ENCODE measurements at regions not wholly inside any gene's neighbourhood (a gene's known extent, or its start where the extent isn't known, plus 50 kb on each side); places are given as distances from the start of the nearest gene placed in this dataset.

DNA sequence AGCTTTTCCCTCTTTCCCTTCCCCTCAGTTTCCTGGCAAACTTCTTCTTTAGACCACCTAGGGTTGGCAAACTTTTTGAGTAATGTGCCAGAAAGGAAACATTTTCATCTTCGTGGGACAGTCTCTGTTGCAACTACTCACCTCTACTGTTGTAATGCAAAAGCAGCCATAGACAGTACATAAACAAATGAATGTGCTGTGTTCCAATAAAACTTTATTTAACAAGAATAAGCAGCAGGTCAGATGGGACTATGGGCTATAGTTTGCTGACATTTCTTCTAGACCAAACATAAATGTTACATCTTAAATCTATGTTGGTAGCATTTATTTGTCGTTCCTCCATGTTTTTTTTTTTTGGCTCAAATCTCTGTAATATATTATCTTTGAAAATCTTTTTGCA lies 552.4 kb downstream of the EDEM1 start:
- Histone ChIP-seq H3K4me1 (no peaks in the 10 kb centered on the region), H3K9me3 (no peaks in the 10 kb centered on the region), H3K4me3 (ENCODE audit: low read depth, low read length) (no peak overlapping the region), H3K36me3 (no peaks in the 10 kb centered on the region), H3K27me3 (no peaks in the 10 kb centered on the region)
- TF ChIP-seq, protein P1, sequence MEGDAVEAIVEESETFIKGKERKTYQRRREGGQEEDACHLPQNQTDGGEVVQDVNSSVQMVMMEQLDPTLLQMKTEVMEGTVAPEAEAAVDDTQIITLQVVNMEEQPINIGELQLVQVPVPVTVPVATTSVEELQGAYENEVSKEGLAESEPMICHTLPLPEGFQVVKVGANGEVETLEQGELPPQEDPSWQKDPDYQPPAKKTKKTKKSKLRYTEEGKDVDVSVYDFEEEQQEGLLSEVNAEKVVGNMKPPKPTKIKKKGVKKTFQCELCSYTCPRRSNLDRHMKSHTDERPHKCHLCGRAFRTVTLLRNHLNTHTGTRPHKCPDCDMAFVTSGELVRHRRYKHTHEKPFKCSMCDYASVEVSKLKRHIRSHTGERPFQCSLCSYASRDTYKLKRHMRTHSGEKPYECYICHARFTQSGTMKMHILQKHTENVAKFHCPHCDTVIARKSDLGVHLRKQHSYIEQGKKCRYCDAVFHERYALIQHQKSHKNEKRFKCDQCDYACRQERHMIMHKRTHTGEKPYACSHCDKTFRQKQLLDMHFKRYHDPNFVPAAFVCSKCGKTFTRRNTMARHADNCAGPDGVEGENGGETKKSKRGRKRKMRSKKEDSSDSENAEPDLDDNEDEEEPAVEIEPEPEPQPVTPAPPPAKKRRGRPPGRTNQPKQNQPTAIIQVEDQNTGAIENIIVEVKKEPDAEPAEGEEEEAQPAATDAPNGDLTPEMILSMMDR (IDR thresholded peaks at IDR 0.05; ENCODE audit: low read depth, low read length): no peak
- DNase-seq: no peak

- H3K4me1 ChIP-seq: no peaks in the 10 kb centered on the region
- DNase-seq: no peak
- TF ChIP-seq, protein P1 (IDR thresholded peaks at IDR 0.05; ENCODE audit: low read depth, low read length): no peak
- H3K4me3 ChIP-seq (ENCODE audit: low read depth, low read length): no peak overlapping the region
- no peaks in the 10 kb centered on the region for H3K36me3 ChIP-seq
- no peaks in the 10 kb centered on the region for H3K9me3 ChIP-seq
- H3K27me3 ChIP-seq: no peaks in the 10 kb centered on the region
Measured at GRCh38 chr3:5741017-5741416, 553.5 kb downstream of the EDEM1 start.

DNA sequence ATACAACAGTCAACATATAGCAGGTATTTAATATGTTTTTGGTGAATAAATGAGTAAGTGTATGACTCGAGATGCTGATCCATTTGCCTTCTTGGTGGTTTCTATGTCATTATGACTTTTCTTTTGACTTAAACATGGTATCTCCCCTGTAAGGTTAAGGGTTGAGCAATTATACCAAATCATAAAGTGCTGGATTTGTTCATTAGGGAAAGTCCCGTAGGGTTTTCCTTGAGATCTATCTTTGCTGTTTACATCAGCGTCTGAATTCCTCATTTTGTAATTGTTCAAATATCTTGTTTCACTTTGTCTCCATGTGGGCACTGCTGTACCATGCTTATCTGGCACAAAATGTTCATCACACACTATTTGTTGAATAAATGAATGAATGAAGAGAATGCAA lies 562.6 kb downstream of the EDEM1 start:
- DNase-seq: no peak
- TF ChIP-seq, protein P1 (IDR thresholded peaks at IDR 0.05; ENCODE audit: low read depth, low read length): no peak
- no peak overlapping the region for H3K4me3 ChIP-seq (ENCODE audit: low read depth, low read length)
- H3K4me1 ChIP-seq: no peaks in the 10 kb centered on the region
- no peaks in the 10 kb centered on the region for H3K27me3 ChIP-seq
- no peaks in the 10 kb centered on the region for H3K36me3 ChIP-seq
- H3K9me3 ChIP-seq: no peaks in the 10 kb centered on the region

GRCh38 chr3:5750874-5751640 lies 563.5 kb downstream of the EDEM1 start:
- Histone ChIP-seq H3K4me1 (no peaks in the 10 kb centered on the region), H3K36me3 (no peaks in the 10 kb centered on the region), H3K4me3 (ENCODE audit: low read depth, low read length) (no peak overlapping the region), H3K9me3 (no peaks in the 10 kb centered on the region), H3K27me3 (no peaks in the 10 kb centered on the region)
- TF ChIP-seq, protein P1 (IDR thresholded peaks at IDR 0.05; ENCODE audit: low read depth, low read length): no peak
- DNase-seq: no peak

DNA sequence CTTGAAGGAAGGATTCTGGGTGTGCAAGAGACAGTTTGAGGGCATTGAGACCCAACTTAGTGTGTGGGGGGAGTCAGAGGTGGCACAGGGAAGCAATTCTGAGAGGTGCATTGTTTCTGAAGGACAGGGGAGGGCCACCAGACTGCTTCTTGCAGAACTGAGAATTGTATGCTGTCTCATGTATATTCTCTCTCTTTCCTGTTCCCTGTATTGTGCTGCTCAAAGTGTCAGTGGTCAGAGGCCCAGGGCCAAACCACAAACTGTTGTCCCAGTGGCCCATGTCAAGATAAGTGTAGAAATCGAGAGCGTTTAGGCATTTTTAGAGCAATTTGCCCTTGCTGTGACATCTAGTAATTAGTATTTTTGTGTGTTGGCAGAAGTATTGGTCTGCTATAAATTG lies 567.1 kb downstream of the EDEM1 start:
- H3K9me3 ChIP-seq: no peaks in the 10 kb centered on the region
- no peak for DNase-seq
- H3K4me3 ChIP-seq (ENCODE audit: low read depth, low read length): no peak overlapping the region
- no peaks in the 10 kb centered on the region for H3K27me3 ChIP-seq
- H3K36me3 ChIP-seq: no peaks in the 10 kb centered on the region
- TF ChIP-seq, protein P1 (IDR thresholded peaks at IDR 0.05; ENCODE audit: low read depth, low read length): no peak
- no peaks in the 10 kb centered on the region for H3K4me1 ChIP-seq

- no peaks in the 10 kb centered on the region for H3K27me3 ChIP-seq
- TF ChIP-seq, protein P1 (IDR thresholded peaks at IDR 0.05; ENCODE audit: low read depth, low read length): no peak
- DNase-seq: no peak
Measured at GRCh38 chr3:5756443-5756842, 568.9 kb downstream of the EDEM1 start.

More at GRCh38 chr3:5756443-5756842, 568.9 kb downstream of the EDEM1 start:
- Histone ChIP-seq H3K4me3 (ENCODE audit: low read depth, low read length) (no peak overlapping the region), H3K36me3 (no peaks in the 10 kb centered on the region), H3K4me1 (no peaks in the 10 kb centered on the region), H3K9me3 (no peaks in the 10 kb centered on the region)
